Limb (tissue), 2 donors: ENCODE measurements at regions not wholly inside any gene's neighbourhood (a gene's known extent, or its start where the extent isn't known, plus 50 kb on each side); places are given as distances from the start of the nearest gene placed in this dataset.
A peak's percentile ranks its signal among the peaks of the same experiment; 100 is the strongest.
"Not testable (repeated sequence)": the region's sequence is repeated elsewhere in the genome, so short reads cannot be mapped to it uniquely, and the experiment has no call there.

Source experiments
- DNase-seq, 2 donors: peaks; one replicate each; pipeline ENCODE4 v3.0.0-alpha.2; 2016; ENCODE audit errors: extremely low spot score in 2 of 2

DNA sequence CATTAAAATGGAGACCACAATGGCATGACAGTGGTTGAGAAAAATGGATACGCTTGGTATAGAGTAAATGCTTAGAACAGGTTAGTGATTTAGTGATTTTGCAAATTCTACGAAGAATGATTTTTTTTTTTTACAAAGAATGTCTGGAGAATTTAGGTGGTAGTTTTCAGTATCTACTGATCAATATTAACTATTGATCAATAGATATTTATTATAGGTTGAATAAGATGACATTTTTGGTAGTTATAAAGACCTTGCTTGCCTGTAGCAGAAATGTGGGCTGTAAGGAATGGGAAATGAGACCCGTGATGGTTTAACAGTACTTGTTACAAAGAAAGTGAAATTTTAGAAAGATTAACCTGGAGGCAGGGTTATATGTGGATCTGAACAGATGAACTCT, 137.5 kb downstream of the NR2F2 start:
- DNase-seq, result no peak

GRCh38 chr15:96470681-96471310, 140.3 kb downstream of the NR2F2 start:
- DNase-seq, result no peak

GRCh38 chr15:96472681-96473080, 142.2 kb downstream of the NR2F2 start:
- no peak for DNase-seq

- no peak for DNase-seq
These were observed 143.1 kb downstream of the NR2F2 start for GRCh38 chr15:96473556-96473955.

- DNase-seq, result peak in 1 of 2 donors; percentile 13
These were observed 143.7 kb downstream of the NR2F2 start for GRCh38 chr15:96474231-96474664.

DNA sequence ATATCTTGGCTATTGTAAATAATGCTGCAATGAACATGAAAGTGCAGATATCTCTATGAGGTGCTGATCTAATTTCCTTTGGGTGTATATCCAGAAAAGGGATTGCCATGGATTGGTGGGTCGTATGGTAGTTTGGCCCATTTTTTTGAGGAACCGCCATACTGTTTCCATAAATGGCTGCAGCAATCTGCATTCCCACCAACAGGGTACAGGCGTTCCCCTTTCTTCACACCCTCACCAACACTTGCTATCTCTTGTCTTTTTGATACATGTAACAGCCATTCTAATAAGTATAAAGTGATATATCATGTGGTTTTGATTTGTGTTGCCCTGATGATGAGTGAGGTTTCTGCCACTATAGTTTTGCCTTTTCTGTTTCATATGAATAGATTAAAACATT, 146.7 kb downstream of the NR2F2 start:
- DNase-seq, result no peak

DNA sequence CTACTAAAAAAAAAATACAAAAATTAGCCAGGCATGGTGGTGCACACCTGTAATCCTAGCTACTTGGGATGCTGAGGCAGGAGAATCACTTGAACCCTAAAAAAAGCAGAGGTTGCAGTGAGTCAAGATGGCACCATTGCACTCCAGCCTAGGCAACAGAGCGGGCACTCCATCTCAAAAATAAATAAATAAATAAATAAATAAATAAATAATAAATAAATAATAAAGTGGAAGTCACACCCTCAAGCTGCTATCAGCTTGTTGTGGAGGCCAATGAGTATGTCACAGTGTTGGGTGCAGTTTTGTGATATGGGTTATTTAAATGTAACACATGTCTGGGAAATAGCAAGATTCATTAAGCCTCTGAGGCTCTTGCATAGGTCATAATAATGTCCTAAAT, 153.9 kb downstream of the NR2F2 start:
- not testable (repeated sequence) for DNase-seq

DNA sequence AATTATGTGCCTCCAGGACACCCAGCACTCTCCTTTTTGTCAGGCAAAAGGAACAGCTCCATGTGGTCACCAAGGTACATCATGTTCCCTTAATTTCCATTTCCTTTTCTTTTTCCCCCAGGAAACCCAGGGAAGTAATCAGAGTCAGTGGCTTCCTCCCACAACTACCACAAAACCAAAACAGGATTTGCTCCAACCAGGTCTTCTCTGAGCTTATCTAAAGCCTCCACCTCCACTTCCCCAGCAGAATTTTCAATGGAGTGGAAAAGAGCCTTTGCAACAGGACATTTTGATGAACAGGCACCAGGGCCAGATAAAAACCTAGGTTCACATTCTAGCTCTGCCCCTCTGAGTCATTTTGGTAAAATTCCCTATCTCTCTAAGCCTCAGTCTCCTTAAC, 154.3 kb downstream of the NR2F2 start:
- no peak for DNase-seq

- no peak for DNase-seq
These were observed 156.7 kb downstream of the NR2F2 start for GRCh38 chr15:96487245-96487644.

- DNase-seq, result not testable (repeated sequence)
These were observed 160.7 kb downstream of the NR2F2 start for GRCh38 chr15:96491066-96491699.

DNA sequence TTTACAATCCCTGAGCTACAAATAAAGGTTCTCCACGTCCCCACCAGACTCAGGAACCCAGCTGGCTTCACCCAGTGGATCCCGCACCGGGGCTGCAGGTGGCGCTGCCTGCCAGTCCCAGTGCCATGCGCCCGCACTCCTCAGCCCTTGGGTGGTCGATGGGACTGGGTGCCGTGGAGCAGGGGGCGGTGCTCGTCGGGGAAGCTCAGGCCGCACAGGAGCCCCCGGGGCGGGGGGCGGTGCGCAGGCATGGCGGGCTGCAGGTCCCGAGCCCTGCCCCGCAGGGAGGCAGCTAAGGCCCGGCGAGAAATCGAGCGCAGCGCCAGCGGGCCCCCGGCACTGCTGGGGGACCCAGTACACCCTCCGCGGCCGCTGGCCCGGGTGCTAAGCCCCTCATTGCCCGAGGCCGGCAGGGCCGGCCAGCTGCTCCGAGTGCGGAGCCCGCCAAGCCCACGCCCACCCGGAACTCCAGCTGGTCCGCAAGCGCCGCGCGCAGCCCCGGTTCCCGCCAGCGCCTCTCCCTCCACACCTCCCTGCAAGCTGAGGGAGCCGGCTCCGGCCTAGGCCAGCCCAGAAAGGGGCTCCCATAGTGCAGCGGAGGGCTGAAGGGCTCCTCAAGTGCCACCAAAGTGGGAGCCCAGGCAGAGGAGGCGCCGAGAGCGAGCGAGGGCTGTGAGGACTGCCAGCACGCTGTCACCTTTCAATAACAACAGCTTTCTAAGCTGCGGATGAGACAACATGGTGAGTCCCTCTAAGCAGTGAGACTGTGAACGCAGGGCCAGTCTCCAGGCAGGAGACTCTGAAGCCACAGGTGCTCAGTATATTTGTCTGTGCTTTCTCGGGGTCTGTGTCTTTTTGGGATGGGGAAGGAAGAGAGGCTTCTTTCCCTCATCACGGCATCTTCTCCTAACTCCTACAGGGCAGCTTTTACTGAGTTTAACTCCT, 161.5 kb downstream of the NR2F2 start:
- not testable (repeated sequence) for DNase-seq

DNA sequence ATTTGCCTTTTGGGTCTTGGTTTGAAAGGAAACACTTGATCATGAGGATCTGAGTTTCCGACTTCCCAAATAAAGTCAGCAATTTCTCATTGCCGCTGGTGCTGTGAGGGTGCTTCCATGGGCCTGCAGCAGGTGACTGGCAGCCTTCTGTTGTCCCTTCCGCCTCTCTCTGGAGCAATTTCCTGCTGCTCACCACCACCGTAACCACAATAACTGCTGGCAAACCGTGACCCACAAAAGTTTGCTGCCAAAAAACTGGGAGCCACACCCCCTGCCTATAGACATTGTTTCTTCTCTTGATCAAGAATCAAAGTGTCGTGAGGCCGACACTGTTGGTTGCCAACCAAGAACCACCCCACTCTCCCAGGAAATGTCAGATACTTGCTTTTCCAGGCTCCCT, 164.0 kb downstream of the NR2F2 start:
- DNase-seq, result no peak

DNA sequence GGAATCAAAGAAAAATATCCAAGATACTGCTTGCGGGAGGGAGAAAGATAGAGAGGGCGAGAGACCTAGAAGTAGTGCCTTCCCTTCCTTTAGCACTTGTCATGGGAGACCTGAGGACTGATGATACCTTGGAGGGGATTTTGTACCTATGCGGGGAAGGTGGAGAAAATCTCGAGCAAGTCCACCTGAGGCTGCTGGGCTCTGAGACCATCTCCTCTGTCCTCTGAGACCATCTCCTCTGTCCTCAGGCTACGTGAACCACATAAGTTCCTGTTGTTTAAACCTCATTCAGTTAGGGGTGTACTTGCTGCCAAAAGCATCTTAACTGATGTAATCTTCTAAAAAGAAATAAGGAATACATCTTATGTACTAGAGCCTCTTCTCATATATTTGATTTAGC, 164.9 kb downstream of the NR2F2 start:
- no peak for DNase-seq

GRCh38 chr15:96497951-96498350, 167.5 kb downstream of the NR2F2 start:
- DNase-seq, result no peak

GRCh38 chr15:96500508-96500907, 170.0 kb downstream of the NR2F2 start:
- DNase-seq, result no peak

- DNase-seq, result no peak
These were observed 170.9 kb downstream of the NR2F2 start for GRCh38 chr15:96501362-96501761.

GRCh38 chr15:96502196-96502595, 171.7 kb downstream of the NR2F2 start:
- no peak for DNase-seq

GRCh38 chr15:96503276-96503675, 172.8 kb downstream of the NR2F2 start:
- DNase-seq, result no peak

GRCh38 chr15:96504371-96504770, 173.9 kb downstream of the NR2F2 start:
- no peak for DNase-seq

DNA sequence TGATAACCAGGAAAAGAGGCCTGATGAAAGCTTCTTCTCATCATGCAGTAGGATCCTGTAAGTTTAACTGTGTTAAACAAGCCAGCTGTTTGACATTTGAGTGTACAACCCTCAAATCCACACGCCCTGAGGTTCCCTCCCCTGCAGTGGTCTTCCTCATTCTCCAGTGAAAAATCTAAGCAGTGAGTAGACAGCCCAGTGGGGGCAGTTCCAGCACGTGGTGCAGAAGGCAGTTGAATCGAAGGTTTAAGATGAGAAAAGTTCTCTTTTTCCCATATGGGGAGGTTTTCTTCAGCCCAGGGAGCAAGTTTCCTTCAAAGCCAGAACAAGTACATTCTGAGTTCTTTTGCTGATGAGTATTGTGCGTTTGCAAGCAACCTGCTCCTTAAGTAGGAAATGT, 174.5 kb downstream of the NR2F2 start:
- no peak for DNase-seq

GRCh38 chr15:96514607-96515285, 184.2 kb downstream of the NR2F2 start:
- no peak for DNase-seq

- no peak for DNase-seq
These were observed 184.9 kb downstream of the NR2F2 start for GRCh38 chr15:96515371-96515770.
